Activated naive CD4-positive, alpha-beta T cell treated with anti-CD3 and anti-CD28 coated beads, Interleukin-2, amount 50 U/mL, for 72 hours (primary cell): ENCODE measurements at regions not wholly inside any gene's neighbourhood (a gene's known extent, or its start where the extent isn't known, plus 50 kb on each side); places are given as distances from the start of the nearest gene placed in this dataset.
"Not testable (repeated sequence)": the region's sequence is repeated elsewhere in the genome, so short reads cannot be mapped to it uniquely, and the experiment has no call there.

Source experiments
- ATAC-seq, 2 donors: fragments of 150-1000 bp; cut with Tn5 transposase; 2 replicates each; pipeline ENCODE4 v1.10.0; 2021; ENCODE audit warnings: mild to moderate bottlenecking in 2 of 2, moderate library complexity in 2 of 2
- DNase-seq, 2 donors: peaks; one replicate each; pipeline ENCODE4 v3.0.0; 2021 to 2022; ENCODE audit warnings: low spot score in 2 of 2
- H3K27ac Mint-ChIP-seq, 2 donors: one replicate each; pipeline ENCODE4 v1.8.0; 2022; ENCODE audit warnings: mild to moderate bottlenecking in 2 of 2, mixed read lengths in 2 of 2
- H3K36me3 Mint-ChIP-seq, 2 donors: one replicate each; pipeline ENCODE4 v1.8.0; 2022; ENCODE audit warnings: mixed read lengths in 2 of 2
- H3K9me3 Mint-ChIP-seq, 2 donors: one replicate each; pipeline ENCODE4 v1.8.0; 2022; ENCODE audit warnings: mixed read lengths in 2 of 2

GRCh38 chr4:43089730-43090129 is 197.2 kb downstream of the GRXCR1 start:
- H3K9me3 Mint-ChIP-seq: no peaks in the 10 kb centered on the region
- no peak overlapping the region for H3K27ac Mint-ChIP-seq
- DNase-seq (no peak), ATAC-seq (no peak)
- H3K36me3 Mint-ChIP-seq: no peaks in the 10 kb centered on the region

DNA sequence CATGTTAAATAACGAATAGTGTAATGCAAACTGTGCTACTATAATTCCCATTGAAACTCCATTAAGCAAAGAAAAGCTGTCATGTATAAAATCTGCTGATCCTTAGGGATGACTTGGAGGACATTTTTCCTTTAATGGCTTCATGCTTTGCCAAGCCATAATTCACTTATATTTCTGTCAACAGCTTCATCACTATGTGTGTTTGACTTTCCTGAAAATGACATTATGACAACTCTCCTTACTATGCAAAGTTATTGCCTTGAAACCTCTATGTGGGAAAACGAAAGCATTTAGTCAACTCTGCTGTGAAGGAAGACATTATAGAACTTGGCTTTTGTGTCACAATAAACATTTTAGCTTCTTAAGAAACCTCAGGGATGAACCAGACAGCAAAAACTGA is 210.5 kb downstream of the GRXCR1 start:
- no peak overlapping the region for H3K27ac Mint-ChIP-seq
- ATAC-seq (no peak), DNase-seq (no peak)
- no peaks in the 10 kb centered on the region for H3K36me3 Mint-ChIP-seq
- peaks cover 0 to 4% of the 10 kb centered on the region in 2 donors for H3K9me3 Mint-ChIP-seq

- ATAC-seq (no peak), DNase-seq (no peak)
- H3K36me3 Mint-ChIP-seq: no peaks in the 10 kb centered on the region
- H3K9me3 Mint-ChIP-seq: peaks cover 10 to 22% of the 10 kb centered on the region in 2 donors
- H3K27ac Mint-ChIP-seq: no peak overlapping the region
Observed at GRCh38 chr4:43112139-43112538, 219.6 kb downstream of the GRXCR1 start.

- DNase-seq: no peak
- H3K27ac Mint-ChIP-seq: no peak overlapping the region
- peaks cover 10 to 21% of the 10 kb centered on the region in 2 donors for H3K9me3 Mint-ChIP-seq
- no peak for ATAC-seq
- H3K36me3 Mint-ChIP-seq: no peaks in the 10 kb centered on the region
Observed at GRCh38 chr4:43113196-43113595, 220.7 kb downstream of the GRXCR1 start.

GRCh38 chr4:43126595-43126994 is 234.1 kb downstream of the GRXCR1 start:
- DNase-seq (no peak), ATAC-seq (no peak)
- Mint-ChIP-seq H3K27ac (no peak overlapping the region), H3K36me3 (no peaks in the 10 kb centered on the region), H3K9me3 (peaks cover 8 to 9% of the 10 kb centered on the region in 2 donors)

DNA sequence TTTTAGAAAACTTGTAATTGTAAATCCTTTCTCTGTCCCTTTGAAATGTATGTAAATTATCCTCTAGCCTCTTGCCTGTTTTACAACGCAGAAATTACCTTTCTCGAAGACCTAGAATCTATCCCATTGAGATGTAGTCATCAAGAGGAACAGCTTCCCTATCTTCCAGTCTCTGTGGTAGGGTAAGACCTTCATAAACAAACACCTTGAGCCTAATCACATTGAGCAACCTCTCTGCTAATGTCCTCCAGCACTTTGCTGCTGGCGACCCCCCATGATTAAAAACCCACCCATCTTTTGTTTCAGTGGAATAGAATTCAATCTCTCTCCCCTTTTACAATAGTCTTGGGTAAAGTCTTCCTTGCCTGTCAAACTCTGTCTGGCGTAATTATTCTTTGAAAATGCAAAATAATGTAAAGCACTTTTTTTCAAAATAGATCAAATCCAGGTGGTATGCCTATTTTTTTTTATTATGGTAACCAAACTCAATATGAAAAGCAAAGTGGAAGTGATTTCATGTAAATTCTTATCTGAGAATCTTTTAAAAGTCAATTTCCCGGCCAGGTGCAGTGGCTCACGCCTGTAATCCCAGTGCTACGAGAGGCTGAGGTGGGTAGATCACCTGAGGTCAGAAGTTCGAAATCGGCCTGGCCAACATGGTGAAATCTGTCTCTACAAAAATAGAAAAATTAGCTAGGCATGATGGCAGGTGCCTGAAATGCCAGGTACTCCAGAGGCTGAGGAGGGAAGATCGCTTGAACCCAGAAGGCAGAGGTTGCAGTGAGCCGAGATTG is 237.9 kb downstream of the GRXCR1 start:
- DNase-seq (no peak), ATAC-seq (no peak)
- Mint-ChIP-seq H3K36me3 (no peaks in the 10 kb centered on the region), H3K9me3 (peaks cover 2% of the 10 kb centered on the region in 2 donors), H3K27ac (no peak overlapping the region)

DNA sequence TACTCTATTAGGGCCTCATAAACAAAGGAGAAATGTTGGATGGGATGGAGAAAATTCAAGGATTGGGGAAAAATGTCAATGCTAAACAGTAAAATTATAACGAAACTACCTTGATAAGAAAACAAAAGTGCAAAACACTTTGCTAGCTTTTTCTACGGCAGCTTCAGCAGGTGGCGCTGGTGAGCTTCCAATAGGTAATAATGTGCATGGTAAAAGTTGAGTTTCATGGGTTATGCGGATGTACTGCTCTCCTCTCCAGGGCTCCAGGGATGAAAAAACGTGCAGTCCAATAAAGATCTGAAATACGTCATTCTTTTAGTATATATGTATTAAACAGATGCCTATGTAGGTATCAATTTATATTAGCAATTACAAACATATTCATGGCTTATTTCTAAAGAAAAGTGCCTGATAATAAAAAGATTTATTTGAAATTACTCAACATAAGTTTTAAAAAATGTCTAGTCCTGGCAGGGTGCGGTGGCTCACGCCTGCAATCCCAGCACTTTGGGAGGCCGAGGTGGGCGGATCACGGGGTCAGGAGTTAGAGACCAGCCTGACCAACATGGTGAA is 239.6 kb downstream of the GRXCR1 start:
- Mint-ChIP-seq H3K36me3 (no peaks in the 10 kb centered on the region), H3K27ac (no peak overlapping the region), H3K9me3 (no peaks in the 10 kb centered on the region)
- DNase-seq (peak in 1 of 2 donors; percentile 49), ATAC-seq (peak in 1 of 2 donors; percentile 44)

DNA sequence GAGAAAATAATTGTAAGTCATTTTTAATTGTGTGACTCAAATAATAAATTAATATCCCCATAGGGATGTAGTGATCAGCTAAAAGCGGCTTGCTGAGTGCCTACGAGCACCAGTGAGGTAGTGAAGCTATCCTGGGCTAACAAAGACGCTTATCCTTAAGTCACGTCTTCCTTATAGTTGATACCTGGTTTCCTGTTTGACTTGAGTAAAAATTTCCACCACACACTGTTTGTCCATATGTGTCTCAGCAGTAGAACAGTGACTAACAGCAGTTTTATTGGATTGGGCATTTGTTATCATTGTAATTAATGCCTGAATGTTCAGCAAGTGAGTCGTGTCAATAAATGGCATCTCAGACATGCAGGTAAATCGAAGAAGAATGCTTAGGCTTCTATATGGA is 241.1 kb downstream of the GRXCR1 start:
- DNase-seq (no peak), ATAC-seq (no peak)
- Mint-ChIP-seq H3K9me3 (peaks cover 0 to 7% of the 10 kb centered on the region in 2 donors), H3K36me3 (no peaks in the 10 kb centered on the region), H3K27ac (no peak overlapping the region)

DNA sequence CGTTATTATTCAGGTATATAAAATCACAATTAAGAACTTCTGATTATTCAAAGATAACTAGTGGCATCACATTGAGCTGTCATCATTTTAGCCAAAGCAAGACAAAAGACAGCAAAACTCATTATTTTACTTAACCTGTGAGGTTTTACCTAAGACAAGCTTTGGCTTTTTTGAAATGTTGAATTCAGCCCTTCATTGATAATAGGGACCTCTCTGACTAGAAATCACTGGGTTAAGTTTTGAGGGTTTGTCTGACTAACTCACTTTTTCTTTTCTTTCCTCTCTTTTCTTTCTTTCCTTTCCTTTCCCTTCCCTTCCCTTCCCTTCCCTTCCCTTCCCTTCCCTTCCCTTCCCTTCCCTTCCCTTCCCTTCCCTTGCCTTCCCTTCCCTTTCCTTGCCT is 244.2 kb downstream of the GRXCR1 start:
- Mint-ChIP-seq H3K9me3 (peaks cover 14 to 17% of the 10 kb centered on the region in 2 donors), H3K36me3 (peaks cover 0 to 7% of the 10 kb centered on the region in 2 donors), H3K27ac (no peak overlapping the region)
- no peak for ATAC-seq
- DNase-seq: no peak

GRCh38 chr4:43146198-43146597 is 253.7 kb downstream of the GRXCR1 start:
- DNase-seq: no peak
- H3K27ac Mint-ChIP-seq: no peak overlapping the region
- ATAC-seq: no peak
- H3K9me3 Mint-ChIP-seq: peaks cover 13 to 18% of the 10 kb centered on the region in 2 donors
- no peaks in the 10 kb centered on the region for H3K36me3 Mint-ChIP-seq

DNA sequence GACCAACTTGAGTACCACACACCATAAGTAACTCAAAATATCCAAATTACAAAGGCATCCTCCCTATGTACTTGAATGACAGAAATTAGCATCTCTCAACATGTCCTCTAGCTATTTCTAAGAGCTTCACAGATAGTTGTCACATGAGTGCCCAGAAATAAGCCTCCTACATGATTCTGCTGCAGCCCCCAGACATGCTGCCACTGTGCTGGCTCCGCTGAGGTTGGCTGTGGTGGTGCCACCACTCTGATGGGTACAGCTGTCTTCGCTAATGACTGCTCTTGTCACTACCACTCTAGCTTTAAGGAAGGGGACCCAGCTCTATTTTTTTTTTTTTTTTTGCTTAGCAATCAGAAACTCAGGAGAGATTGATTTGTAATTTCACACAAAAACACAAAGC is 256.0 kb downstream of the GRXCR1 start:
- peaks cover 14 to 18% of the 10 kb centered on the region in 2 donors for H3K9me3 Mint-ChIP-seq
- no peaks in the 10 kb centered on the region for H3K36me3 Mint-ChIP-seq
- no peak overlapping the region for H3K27ac Mint-ChIP-seq
- ATAC-seq (no peak), DNase-seq (no peak)

- Mint-ChIP-seq H3K36me3 (no peaks in the 10 kb centered on the region), H3K27ac (no peak overlapping the region), H3K9me3 (peaks cover 0 to 7% of the 10 kb centered on the region in 2 donors)
- DNase-seq (no peak), ATAC-seq (no peak)
Observed at GRCh38 chr4:43163101-43163792, 270.7 kb downstream of the GRXCR1 start.

DNA sequence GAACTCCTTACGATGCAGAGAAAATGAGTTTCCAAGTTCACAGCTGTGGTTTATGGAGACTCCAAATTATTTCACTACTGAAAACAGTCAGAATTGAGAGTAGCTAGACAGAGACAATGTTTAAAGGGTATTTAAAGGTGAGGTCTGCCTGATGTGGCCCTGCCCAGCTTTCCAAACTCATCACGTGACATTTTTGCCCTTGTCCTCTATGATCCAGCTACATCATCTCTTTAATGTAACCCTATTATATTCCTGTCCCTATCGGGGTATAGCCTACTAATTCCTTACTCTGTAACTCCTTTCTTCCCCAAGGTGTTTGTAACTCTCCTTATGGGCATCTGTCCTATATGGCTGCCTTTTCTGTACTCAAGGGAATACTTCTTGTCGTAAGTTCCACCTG is 297.2 kb downstream of the GRXCR1 start:
- Mint-ChIP-seq H3K27ac (no peak overlapping the region), H3K36me3 (no peaks in the 10 kb centered on the region), H3K9me3 (peaks cover 3 to 5% of the 10 kb centered on the region in 2 donors)
- DNase-seq (no peak), ATAC-seq (no peak)

- H3K27ac Mint-ChIP-seq, H3K9me3 Mint-ChIP-seq, H3K36me3 Mint-ChIP-seq, DNase-seq, ATAC-seq: not testable (repeated sequence)
Observed at GRCh38 chr4:43212576-43212975, 320.1 kb downstream of the GRXCR1 start.

DNA sequence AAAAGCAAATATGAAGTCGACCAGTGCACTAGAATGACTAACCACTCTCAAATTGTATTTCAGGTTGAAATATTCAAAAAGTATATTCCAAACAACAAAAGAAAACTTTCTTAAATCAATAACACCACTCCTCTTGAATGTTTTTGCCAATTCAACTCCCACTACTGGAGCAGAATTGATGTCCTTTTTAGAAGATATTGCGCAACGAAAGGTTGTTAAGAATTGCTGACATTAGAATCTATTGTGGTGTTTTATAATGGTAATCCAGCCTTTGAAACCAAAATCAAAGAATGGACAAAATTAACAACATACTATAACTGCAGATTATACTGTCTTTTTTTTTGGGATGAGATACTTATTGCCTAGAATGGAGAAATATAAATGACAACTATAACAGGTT is 331.3 kb downstream of the GRXCR1 start:
- Mint-ChIP-seq H3K36me3 (no peaks in the 10 kb centered on the region), H3K9me3 (peaks cover 6 to 18% of the 10 kb centered on the region in 2 donors), H3K27ac (no peak overlapping the region)
- no peak for ATAC-seq
- no peak for DNase-seq

DNA sequence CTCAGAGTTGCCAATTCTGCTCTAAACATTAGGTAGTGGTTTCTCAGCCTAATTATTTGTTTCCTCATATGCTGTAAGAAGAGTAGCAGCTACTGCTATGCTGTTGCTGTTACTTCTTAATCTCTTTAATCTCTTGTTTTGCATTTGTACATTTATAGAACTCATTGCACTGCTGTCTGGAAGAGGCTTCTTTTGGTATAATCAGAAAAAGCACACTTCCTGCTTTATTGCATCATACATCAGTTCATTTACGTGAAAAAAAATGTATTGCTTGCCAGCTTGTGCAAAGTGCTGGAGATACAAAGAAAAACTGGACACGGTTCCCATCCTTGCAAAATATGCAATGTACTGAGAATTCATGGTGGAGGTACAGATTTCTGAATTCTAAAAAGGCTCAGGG is 332.0 kb downstream of the GRXCR1 start:
- H3K36me3 Mint-ChIP-seq: no peaks in the 10 kb centered on the region
- DNase-seq: no peak
- ATAC-seq: no peak
- H3K27ac Mint-ChIP-seq: no peak overlapping the region
- H3K9me3 Mint-ChIP-seq: peaks cover 6 to 18% of the 10 kb centered on the region in 2 donors

DNA sequence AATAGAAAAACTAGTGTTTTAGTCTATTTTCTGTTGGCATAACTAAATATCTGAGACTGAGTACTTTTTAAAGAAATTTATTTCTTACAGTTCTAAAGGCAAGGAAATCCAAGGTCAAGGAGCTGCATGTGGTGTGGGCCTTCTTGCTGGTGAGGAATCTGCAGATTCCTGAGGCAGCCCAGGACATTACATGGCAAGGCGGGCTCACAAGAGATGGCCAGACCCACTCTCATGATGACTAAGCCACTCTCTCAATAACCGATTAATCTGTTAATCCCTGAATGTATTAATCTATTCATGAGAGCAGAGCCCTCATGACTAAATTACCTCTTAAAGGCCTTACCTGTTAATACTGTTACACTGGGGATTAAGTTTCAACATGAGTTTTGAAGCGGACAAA is 340.8 kb downstream of the GRXCR1 start:
- ATAC-seq: no peak
- Mint-ChIP-seq H3K36me3 (no peaks in the 10 kb centered on the region), H3K27ac (no peak overlapping the region), H3K9me3 (no peaks in the 10 kb centered on the region)
- no peak for DNase-seq
